Amniotic epithelial cell (primary cell): ENCODE measurements at regions not wholly inside any gene's neighbourhood (a gene's known extent, or its start where the extent isn't known, plus 50 kb on each side); places are given as distances from the start of the nearest gene placed in this dataset.
"Not testable (repeated sequence)": the region's sequence is repeated elsewhere in the genome, so short reads cannot be mapped to it uniquely, and the experiment has no call there.

Experiments
- DNase-seq: peaks from one replicate; pipeline ENCODE4 v3.0.0-alpha.2; 2010; ENCODE audit warnings: low read depth

DNA sequence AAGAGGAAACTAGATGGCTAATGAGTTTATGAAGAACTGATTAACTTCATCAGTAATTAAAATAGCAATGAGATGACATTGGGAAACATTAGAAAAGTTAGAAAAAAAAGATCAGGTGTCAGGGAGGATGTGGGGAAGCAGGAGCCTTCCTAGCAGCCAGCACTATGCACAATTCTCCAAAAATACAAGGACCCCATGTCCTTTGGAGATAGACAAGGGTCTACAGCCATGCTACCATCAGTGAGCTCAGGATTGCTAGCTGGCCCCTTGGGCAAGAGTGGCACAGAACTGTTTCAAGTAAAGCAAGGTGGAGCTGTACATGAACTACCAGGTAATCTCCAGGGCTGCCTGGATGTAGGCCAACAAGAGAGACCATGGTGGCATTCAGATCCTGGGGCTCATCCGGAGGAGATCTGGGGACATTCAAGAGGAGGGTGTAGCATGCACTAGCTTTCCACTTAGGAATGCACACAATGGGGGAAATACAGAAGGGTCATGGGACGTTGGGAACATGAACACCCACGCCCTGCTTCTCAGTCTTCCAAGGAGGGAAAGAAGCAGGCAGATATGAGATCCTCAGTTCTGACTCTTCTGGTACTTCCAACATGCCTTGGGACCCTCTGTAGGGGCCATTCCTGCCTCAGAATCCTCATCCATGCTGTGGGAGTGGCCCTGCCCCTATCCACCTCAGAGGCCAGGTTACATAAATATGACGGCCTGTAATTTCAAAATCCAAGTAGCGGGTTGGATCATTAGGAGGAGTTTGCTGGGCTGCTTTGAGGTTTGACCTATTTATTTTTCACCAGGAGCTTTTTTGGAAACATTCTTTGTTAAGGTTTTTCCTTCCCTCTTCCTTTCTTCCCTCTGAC, 82.2 kb upstream of the HABP2 start:
- no peak for DNase-seq

DNA sequence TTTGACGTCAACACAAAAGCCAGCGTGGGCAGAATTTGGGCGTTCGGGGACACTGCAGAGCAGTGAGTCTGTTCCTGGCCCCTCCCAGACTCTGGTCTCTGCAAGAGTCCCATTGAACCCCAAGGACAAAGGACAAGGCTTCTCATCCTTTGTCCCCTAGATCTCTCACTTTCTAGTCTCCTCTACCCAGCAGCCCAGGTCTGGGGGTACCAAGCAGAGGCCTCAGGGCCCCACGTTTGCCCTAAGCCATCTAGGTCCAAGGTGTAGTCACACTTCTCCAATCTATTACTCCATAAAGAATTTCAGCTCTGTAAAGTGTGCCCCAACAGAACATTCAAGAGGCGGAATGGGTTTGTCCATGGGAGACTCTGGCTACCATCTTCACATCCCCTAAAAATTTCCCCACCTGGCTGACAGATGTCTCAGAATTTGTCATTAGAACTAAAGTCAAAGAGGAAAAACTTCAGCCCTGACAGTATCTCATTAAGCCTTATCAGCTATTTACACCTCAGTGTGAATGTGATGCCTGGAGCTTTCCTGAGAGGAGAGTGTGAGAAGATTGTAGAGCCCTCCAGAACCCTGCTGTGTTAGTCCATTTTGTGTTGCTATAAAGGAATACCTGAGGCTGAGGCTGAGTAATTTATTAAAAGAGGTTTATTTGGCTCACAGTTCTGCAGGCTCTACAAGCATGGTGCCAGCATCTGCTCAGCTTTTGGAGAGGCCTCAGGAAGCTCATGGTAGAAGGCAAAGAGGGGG, 81.4 kb upstream of the HABP2 start:
- DNase-seq: no peak

DNA sequence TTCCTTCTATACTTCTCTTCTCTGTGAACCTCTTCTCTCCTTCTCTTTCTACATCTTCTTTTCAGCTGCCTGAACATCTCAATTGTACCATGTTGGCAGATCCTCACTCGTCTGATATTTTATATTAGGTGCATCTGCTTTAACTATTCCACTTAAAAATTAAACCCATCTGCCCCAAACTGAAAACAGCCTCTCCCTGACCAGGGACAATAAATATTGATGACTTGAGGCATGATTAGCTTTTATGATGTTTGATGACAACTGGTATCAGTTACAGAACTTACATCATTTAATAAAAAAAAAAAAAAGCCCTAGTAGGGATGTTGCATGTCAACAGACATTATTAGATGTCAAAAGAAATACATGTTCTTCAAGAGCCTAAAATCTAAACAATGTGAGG, 79.8 kb upstream of the HABP2 start:
- no peak for DNase-seq

DNA sequence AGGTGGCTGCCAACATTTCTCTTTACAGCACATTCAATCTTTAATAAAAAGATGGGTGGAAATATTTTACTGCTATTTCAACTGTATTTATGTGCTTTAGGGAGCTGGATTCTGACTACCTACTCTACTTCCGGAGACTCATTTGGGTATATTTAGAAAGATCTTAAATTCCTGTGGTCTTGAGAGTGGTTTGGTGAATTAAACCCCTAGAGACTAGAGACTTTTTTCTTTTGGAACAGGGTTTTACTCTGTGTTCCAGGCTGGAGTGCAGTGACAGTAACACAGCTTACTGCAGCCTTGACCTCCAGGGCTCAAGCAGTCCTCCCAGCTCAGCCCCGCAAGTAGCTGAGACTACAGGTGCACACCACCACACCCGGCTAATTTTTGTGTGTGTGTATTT, 79.0 kb upstream of the HABP2 start:
- no peak for DNase-seq

DNA sequence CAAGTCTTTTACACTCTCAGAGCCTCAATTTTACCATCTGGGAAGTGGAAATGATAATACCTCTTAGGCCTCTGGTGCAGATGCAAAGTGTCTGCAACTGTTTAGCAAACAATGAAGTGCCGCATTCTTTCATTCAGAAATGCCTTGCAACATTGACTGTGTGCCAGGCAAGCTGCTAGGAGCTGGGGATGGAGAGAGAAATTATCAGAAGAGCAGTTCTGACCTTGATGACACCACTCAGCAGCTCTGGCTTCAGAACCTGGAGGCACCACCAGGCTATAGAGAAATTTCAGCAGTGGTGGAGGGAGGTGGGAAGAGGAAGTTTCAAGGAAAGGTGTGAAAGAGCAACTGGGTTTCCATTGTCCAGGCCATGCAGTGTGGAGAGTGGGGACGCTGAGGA, 78.1 kb upstream of the HABP2 start:
- DNase-seq: no peak

DNA sequence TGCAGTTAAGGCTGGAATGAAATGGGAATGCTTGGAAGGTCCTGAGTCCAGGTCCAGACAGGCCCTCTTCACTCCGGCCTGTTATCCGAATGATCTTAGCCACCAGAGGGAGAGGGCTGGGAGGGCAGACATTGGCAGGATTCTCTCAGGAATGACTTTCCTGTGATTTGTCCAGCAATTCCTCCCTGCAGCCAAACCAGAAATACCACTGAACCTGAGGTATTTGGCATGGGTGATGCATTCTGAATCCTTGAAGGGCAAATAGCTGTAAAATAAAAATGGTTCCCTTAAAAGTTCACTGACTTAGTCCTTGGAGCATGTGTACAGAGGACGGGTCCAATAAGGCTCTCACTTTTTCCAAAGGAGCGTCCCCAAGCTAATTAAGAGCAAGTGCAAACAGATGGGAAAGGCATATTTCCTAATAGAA, 77.5 kb upstream of the HABP2 start:
- no peak for DNase-seq

DNA sequence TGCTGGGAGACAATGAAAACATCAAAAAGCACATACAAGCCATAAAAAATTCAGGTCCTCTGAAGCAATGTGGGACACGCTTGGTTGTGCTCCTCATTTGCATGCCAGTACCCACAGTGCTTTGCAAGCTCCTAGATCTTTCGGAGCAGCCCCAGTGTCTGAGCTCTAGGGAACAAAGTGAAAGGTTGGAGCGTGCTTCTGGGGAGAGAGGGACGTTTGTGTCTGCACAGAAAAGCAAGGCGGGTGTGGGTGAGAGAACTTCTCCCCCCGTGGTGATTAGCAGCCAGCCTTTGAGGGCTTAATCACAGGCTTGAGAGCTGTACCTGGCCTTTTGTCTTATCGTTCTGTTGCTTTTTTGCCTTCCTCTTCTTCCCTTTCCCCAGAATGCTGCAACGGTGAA, 76.7 kb upstream of the HABP2 start:
- no peak for DNase-seq

DNA sequence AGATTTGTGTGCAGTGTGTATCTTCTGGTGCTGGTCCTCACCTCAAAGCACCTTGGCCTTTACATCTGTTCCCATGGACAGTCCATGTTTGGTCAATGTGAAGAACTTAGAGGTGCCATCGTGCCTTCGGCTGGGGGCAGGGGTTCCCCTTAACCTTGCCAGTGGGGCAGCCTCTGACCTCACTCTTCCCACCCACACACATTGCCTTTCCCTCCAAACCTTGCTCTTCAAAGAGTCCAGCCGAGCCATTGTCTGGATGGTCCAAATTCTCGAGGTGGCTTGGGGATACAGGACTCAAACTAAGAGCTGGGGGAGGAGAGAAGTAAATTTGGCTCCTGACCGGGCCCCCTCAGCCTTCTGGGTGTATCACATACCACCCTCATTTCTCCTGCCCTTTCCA, 76.2 kb upstream of the HABP2 start:
- DNase-seq: no peak

DNA sequence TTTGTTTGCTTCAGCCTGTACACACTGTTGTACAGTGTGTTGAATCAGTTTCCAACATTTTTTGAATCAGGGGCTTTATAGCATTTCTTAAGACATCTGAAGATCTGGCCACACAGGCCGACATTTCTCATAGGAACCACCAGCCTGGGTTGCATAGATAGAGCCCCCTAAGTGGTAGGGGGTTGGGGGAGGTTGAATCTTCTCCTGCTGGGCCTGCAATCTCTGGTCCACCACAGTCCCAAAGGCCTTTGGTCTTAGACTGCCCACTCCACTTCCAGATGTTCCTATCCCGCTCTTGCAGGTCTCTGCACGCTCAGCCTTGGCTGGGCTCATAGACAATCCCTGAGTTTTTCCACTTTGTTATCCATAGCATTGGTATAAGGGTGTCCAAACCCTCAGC, 75.4 kb upstream of the HABP2 start:
- DNase-seq: no peak

DNA sequence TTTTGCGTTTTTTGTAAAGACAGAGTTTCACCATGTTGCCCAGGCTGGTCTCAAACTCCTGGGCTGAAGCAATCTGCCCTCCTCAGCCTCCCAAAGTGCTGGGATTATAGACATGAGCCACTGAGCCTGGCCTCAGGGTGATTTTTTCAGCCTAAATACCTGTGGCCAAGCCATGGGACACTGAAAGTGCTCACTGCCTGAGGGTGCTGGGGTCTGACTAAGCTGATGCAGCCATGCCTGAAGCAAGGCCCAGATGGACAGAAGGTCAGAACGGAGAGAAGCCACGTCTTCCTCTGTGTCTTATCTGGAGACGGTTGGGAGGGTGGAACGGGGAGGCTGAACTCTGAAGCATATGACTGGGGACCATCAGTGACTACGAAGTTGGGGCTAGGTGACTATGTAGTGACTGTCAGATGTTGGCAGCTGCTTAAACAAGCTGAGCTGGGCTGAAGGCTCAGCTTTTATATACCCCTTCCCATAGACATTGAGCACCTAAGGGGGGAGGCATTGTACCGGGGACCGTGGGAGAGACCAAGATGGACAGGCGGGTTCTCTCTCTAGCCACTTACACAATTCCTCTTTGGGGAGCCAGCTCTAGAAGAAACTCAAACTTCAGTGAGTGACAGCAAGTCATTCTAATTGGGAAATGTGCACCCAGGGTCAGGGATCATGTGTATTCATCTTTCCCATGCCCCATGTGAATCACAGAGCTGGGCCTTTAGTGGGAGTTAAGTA, 73.3 kb upstream of the HABP2 start:
- DNase-seq: no peak

DNA sequence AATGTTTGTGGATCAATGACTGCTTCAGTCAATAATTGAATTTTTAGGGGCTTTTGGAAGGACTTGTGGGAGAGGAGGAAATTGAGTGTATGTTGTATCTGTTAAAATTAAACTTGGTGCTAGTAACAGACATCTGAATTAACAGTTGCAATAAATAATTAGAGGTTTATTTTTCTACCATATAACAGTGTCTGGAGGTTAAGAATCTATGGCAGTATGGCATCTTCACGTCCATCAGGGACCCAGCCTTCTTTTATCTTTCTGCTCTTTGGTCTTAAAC, 72.8 kb upstream of the HABP2 start:
- DNase-seq: no peak

DNA sequence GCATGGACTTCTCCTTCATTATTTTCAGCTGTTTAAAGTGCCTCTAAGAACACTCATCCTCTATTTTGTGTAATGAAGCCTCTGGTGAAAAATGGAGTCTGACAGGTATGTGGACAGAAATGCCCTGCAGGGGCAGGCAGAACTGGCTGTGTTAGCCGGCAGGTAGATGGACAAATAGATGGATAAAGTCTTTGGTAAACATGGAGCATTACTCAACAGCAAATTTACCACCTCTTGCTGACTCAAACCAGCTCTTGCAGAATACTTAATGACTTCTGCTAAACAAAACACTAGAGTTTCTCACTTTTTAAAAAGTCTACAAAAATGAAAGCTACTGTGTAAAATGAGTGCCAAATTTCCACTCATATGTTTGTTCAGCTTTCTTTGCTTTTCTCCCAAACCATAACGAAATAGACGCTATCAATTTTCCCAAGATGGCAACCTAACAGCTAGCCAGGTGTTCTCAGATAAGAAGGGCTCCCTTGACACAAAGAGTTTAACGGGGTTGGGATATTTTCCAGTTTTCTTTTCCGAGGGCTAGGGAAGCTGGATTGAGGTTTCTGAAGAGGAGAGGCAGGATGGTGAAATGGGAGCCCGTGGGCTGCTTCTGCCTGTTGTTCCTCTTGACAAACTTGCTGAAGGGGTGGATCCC, 71.9 kb upstream of the HABP2 start:
- DNase-seq: no peak

DNA sequence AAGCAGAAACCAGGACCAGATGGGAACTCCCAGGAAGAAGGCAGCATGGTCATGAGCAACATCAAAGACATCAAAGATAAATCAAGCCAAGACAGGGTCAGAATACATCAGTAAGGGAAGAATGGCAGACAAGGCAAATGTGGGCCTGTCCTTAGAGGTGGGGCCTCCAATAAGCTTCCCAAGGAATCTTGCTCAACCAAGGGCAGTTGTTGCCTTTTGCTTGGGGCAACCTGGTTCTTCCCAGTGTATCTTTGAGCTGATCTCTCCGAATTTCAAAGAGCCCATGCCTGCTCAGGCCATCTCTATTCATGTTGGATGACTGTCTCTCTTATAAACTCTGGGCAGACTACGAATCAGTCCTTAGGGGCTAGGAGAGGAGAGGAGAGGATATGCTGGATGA, 68.4 kb upstream of the HABP2 start:
- DNase-seq: no peak

DNA sequence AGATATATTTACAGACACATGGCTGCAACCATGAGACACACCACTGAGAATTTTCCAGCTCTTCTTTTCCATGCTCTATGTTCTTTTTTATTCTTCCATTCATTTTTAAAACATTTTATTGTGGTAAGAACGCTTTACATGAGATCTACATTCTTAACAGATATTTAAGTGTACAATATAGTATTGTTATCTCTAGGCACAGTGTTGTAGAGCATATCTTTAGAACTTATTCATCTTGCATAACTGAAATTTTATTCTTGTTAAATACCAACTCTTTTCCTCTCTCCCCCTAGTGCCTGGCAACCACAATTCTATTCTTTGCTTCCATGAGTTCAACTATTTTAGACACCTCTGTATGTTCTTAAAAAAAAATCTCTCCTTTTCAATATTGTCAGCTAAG, 67.1 kb upstream of the HABP2 start:
- DNase-seq: no peak

DNA sequence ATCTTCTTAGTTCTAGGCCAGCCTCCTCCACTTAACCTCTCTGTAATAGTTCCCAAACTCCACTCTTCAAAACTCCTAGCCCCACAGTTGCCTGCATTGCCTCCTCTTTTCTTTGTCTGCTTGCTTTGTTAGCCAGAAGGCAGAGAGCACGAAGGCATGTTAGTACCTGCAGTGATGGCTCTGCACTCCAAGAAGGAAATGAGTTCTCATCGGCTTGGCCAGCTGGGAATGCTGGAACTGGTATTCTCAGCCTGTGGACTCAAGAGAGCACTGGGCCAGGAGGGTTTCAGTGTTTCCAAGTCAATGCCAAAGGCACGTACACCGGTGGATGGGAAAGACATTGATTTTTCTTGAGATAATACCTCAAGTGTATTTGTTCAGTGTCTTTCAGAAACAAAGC, 66.3 kb upstream of the HABP2 start:
- no peak for DNase-seq

DNA sequence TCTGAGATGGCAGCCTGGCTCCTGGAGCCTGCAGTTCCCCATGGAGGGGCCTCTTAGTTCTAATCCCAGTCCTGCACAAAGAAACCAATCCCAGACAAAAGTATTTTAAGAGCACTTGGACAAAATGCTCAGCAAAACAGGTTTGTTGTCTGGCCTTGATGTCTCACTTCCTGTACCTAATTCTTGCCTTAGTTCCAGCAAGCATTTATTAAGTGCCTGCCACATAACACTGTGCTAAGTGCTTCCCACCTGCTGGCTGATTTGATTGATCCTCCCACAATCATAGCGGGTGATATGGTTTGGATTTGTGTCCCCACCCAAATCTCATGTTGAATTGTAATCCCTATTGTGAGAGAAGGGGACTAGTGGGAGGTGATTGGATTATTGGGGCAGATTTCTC, 65.7 kb upstream of the HABP2 start:
- DNase-seq: no peak

DNA sequence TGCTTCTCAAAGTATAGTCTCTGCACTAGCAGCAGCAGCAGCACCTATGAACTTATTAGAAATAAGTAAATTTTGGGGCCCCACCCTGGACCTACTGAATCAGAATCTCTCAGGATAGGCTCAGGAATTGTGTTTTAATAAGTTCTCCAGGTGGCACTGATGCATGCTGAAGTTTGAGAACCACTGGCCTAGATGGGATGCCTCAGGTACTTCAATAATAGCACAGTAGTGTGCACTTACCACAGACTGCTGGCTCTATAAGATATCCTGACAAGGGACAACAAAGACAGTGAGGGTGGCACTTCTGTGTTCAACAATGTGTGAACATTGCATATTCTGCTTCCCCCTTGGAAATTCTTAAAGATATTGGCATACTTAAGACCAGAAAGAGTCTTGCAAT, 64.7 kb upstream of the HABP2 start:
- DNase-seq: no peak

DNA sequence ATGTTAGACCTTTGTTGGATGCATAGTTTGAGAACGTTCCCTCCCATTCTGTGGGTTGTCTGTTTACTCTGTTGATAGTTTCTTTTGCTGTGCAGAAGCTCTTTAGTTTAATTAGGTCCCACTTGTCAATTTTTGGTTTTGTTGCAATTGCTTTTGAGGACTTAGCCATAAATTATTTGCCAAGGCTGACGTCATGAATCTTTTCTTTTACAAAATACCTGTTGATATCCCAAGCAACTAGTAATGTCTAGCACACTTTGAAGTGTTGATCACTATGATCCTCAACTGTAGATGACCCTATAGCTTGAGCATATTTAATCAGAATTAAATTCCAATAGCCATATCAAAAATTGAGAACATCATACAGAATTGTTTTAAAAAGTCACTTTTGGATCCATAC, 63.3 kb upstream of the HABP2 start:
- not testable (repeated sequence) for DNase-seq

DNA sequence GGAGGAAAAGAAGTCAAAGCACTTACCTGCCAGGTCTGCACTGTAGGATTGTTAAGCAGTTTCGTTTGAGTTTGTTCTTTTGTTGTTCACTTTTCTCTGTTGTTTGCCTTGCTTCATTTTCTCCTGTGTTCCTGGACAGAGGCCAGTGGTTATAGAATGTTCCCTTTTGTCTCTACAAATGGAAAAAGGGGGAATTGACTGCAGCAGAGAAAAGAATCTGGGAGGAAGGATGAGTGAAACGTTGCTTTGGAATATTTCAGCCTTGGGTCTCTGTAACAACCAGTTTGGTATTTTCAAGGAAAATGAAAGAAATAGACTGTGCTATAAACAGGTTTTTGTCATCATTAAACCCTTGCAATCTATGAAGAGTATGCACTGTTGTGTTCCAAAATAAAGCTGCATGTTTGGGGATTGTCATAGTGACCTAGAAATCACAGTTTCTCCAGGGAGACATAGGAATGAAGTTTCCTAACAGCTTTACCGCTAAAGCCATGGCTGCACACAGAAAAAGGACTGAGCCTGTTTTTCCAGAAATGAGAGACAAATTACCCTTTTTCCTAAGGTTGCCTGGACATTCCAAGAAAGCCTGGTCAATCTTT, 60.8 kb upstream of the HABP2 start:
- no peak for DNase-seq

DNA sequence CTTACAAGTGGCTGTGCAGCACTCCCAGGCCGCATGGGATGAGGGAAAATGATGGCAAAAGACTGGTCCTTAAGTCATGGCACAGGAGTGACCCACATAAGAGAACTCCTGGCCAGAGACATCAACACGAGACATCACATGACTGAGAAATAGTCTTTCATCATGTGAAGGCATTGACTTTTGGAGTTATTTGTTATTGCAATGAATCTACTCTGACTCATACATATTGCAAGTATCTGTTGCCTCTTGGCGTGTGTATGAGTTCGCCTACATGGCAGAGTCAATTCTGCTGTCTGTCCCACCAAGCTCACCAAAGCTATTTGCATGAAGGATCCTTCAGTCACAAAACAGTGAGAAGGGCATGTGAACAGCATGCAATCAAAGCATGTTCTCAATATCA, 59.7 kb upstream of the HABP2 start:
- no peak for DNase-seq

DNA sequence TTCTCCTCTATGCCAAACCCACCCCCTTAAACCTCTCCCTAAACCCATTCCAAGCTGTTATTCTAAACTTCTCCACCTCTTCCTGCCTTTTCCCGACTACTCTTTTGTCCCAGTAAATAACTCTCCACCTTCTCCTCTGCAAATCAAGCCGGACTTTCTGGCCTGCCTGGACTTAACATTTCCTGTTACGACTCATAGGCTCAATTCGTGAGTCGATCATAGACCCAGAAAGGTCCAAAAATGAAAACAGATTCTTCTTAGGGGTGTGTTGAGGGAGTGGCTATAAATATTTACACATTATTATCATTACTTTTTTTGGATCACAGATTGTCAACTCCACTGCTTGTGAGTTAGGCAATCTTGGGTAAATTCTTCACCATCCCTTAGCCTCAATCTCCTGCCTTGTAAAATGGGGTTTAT, 59.0 kb upstream of the HABP2 start:
- DNase-seq: no peak

DNA sequence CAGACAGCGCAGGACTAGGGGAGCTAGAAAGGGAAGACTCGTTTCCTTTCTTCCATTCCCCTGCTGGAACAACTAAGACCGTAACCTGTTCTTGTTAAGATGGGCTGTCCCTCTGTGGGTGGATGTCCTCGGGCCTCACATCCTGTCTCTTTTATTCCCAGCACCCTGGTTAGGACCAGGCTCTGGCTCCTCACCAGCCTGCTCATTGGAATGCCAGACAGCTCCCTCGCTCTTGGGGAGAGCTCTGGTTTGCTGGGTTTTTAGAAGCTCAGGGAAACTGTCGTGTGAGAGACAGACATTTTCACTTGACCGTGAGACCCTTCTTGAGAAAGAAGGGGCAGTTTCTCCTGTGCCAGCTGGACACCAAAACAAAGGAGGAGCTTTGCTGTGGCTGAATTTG, 58.1 kb upstream of the HABP2 start:
- no peak for DNase-seq
